GM12878 (cell line): ENCODE measurements at regions not wholly inside any gene's neighbourhood (a gene's known extent, or its start where the extent isn't known, plus 50 kb on each side); places are given as distances from the start of the nearest gene placed in this dataset.

Experiments
- ATAC-seq: fragments of 200-7000 bp; cut with Tn5 transposase; 3 replicates; pipeline ENCODE4 v1.9.1; 2020; ENCODE audit warnings: mild to moderate bottlenecking, moderate library complexity
- BruUV-seq: library from RNA; stranded (reverse); fragments of 400-500 nt; replicated peaks from 2 replicates; lab custom pipeline; 2021; lab: Mats Ljungman, UMichigan
- CTCF ChIA-PET: fragments of 300-600 bp; sonication (Branson Sonifier 250); formaldehyde crosslinking; extraction: SDS; loops from one replicate; lab custom pipeline; 2021; ENCODE audit warnings: inconsistent platforms; lab: Yijun Ruan, JAX
- POLR2A ChIA-PET: fragments of 350-600 bp; formaldehyde crosslinking; extraction: SDS; loops from one replicate; lab custom pipeline; 2021; ENCODE audit warnings: inconsistent platforms; lab: Charles Lee
- RAD21 ChIA-PET: fragments of 300-600 bp; sonication (Branson Sonifier 250); formaldehyde crosslinking; loops from one replicate; lab custom pipeline; 2023; ENCODE audit warnings: antibody characterized with exemption; ENCODE audit not compliant: unreplicated experiment; lab: Charles Lee
- SMC1A ChIA-PET: fragments of 300-600 bp; sonication (Branson Sonifier 250); formaldehyde crosslinking; loops from one replicate; lab custom pipeline; 2023; ENCODE audit not compliant: unreplicated experiment, uncharacterized antibody; lab: Charles Lee
- DNase-seq: peaks from one replicate; pipeline ENCODE4 v3.0.0-alpha.2; 2011; ENCODE audit warnings: low read depth, low spot score
- FAIRE-seq: peaks from 3 replicates; lab custom pipeline; 2011; peaks lifted over from hg19 to GRCh38; lab: Jason Lieb, UNC
- H2AFZ ChIP-seq: 2 replicates; pipeline ENCODE4 v1.6.0; 2011; ENCODE audit warnings: low read depth, low read length, control low read depth; ENCODE audit not compliant: control insufficient read depth
- H3K27ac ChIP-seq: 2 replicates; pipeline ENCODE4 v1.5.1; 2011; ENCODE audit warnings: control low read depth; ENCODE audit not compliant: control insufficient read depth, insufficient read depth
- H3K27me3 ChIP-seq, 2 experiments: replicated peaks in 1 of 2; 2 replicates each; pipeline versions ENCODE4 v1.6.0 to v1.6.1; 2011; ENCODE audit warnings: low read length in 1 of 2; ENCODE audit not compliant: control insufficient read depth in 2 of 2, insufficient read depth in 2 of 2
- H3K36me3 ChIP-seq, 2 experiments: 2 replicates each; pipeline ENCODE4 v1.5.1; 2011; ENCODE audit warnings: low read length in 1 of 2; ENCODE audit not compliant: control insufficient read depth in 2 of 2, insufficient read depth in 2 of 2
- H3K4me1 ChIP-seq: 2 replicates; pipeline ENCODE4 v1.6.1; 2011; ENCODE audit warnings: mild to moderate bottlenecking, low read length, moderate library complexity, mixed read lengths; ENCODE audit not compliant: control insufficient read depth, insufficient read depth
- H3K4me2 ChIP-seq: 2 replicates; pipeline ENCODE4 v1.6.0; 2011; ENCODE audit warnings: control low read depth; ENCODE audit not compliant: control insufficient read depth, insufficient read depth
- H3K4me3 ChIP-seq: fragments of 200-600 bp; sonication (generic); 2 replicates; pipeline ENCODE4 v1.5.1; 2016
- H3K79me2 ChIP-seq: 2 replicates; pipeline ENCODE4 v1.6.0; 2011; ENCODE audit warnings: low read length; ENCODE audit not compliant: control insufficient read depth, insufficient read depth
- H3K9ac ChIP-seq: 2 replicates; pipeline ENCODE4 v1.8.0; 2011; ENCODE audit warnings: low read length, control low read depth, mixed read lengths; ENCODE audit not compliant: control insufficient read depth, insufficient read depth
- H3K9me3 ChIP-seq: replicated peaks from 3 replicates; pipeline ENCODE4 v1.5.1; 2011; ENCODE audit warnings: mild to moderate bottlenecking, low read length; ENCODE audit not compliant: control insufficient read depth, insufficient read depth
- H4K20me1 ChIP-seq: 2 replicates; pipeline ENCODE4 v1.6.0; 2011; ENCODE audit not compliant: control insufficient read depth, insufficient read depth
- GABPA ChIP-seq: IDR thresholded peaks from 2 replicates; pipeline ENCODE4 v1.6.1; 2014; ENCODE audit warnings: antibody characterized with exemption, low read depth, mild to moderate bottlenecking, inconsistent platforms
- KDM1A ChIP-seq: fragments of 200-600 bp; sonication (generic); IDR thresholded peaks from 2 replicates; pipeline ENCODE4 v1.6.1; 2016; ENCODE audit warnings: borderline replicate concordance
- NRF1 ChIP-seq: conservative IDR thresholded peaks from 2 replicates; pipeline ENCODE4 v1.6.1; 2011; ENCODE audit warnings: mild to moderate bottlenecking, low read depth, low read length, improper control_type of control experiment
- RAD21 ChIP-seq: IDR thresholded peaks from 2 replicates; pipeline ENCODE4 v1.6.1; 2011; ENCODE audit warnings: mild to moderate bottlenecking, low read depth, low read length, moderate library complexity; ENCODE audit not compliant: insufficient read depth
- SMARCA5 ChIP-seq: fragments of 450-650 bp; IDR thresholded peaks from 2 replicates; pipeline ENCODE4 v1.6.1; 2017; ENCODE audit warnings: mild to moderate bottlenecking
- TARDBP ChIP-seq: IDR thresholded peaks from 2 replicates; pipeline ENCODE4 v1.6.1; 2016; ENCODE audit warnings: borderline replicate concordance
- ZSCAN29 ChIP-seq: fragments of 450-650 bp; IDR thresholded peaks from 2 replicates; pipeline ENCODE4 v1.6.1; 2017; ENCODE audit warnings: mild to moderate bottlenecking, moderate library complexity
- WGBS: methylation state at CpG from one replicate; pipeline ENCODE4 v1.1.6; 2016; ENCODE audit warnings: low lambda C conversion rate; ENCODE audit not compliant: insufficient replicate concordance, insufficient coverage; ENCODE audit errors: missing lambda C conversion rate; 5-methylcytosine and 5-hydroxymethylcytosine counted together
- in situ Hi-C: fragments of 300-500 bp; cut with MboI; formaldehyde crosslinking; loops from 9 replicates; pipeline ENCODE4 v1.14.3; 2018; ENCODE audit warnings: mixed read lengths
- intact Hi-C: fragments of 100-400 bp; cut with micrococcal nuclease; formaldehyde crosslinking; loops from one replicate; pipeline ENCODE4 v1.14.2; 2022; ENCODE audit not compliant: unreplicated experiment
- TF ChIP-seq, protein P1 (sequence below): fragments of 150-350 bp; IDR thresholded peaks from 2 replicates; pipeline ENCODE4 v1.6.1; 2014; ENCODE audit warnings: mild to moderate bottlenecking, low read depth, low read length
- TF ChIP-seq, protein P2 (sequence below): IDR thresholded peaks from 2 replicates; pipeline ENCODE4 v1.6.1; 2012; ENCODE audit warnings: low read depth, low read length, improper control_type of control experiment
- TF ChIP-seq, protein P3 (sequence below): fragments of 450-650 bp; IDR thresholded peaks from 2 replicates; pipeline ENCODE4 v1.6.1; 2018; ENCODE audit warnings: borderline replicate concordance, mild to moderate bottlenecking; ENCODE audit not compliant: partially characterized antibody

DNA sequence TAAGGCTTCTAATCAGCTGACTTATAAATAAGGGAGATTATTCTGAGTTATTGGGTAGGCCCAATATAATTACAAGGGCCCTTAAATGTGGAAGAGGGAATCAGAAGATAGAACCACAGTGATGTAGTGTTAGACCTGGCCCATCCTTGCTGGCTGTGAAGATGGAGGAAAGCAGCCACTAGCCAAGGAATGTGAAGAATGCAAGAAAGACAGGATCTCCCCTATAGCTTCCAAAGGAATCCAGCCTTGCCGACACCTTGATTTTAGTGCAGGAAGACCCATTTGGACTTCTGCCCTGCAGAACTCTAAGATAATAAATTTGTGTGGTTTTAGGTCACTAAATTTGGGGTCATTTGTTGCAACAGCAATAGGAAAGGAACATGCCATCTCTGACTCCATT lies 150.6 kb downstream of the SPATA18 start:
- in situ Hi-C loops: no loop called here
- DNase-seq: no peak

DNA sequence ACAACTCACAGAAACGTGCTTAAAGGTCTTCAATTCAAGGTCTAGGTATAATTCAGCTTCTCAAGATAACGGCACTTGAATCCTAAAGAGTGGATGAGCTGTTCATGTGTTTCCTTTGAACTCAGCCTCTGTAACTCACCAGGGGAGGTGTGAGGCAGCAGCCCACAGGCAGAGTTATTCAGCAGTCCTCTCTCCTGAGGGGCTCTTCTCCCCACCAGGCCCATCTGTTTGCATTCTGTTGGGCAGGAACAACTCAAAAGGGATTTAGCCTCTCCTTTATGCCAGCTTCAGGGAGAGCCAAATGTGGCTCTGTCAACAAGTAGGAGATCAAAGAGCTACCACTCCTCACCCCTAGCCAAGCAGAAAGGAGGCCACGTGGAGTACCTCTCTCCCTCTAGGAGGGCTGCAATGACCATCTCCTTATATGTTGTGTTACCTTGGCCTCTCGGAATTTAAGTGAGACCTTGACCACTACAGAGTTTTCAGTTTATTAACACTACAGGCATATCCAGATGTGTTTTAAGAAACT lies 151.2 kb downstream of the SPATA18 start:
- TF ChIP-seq, protein P1, sequence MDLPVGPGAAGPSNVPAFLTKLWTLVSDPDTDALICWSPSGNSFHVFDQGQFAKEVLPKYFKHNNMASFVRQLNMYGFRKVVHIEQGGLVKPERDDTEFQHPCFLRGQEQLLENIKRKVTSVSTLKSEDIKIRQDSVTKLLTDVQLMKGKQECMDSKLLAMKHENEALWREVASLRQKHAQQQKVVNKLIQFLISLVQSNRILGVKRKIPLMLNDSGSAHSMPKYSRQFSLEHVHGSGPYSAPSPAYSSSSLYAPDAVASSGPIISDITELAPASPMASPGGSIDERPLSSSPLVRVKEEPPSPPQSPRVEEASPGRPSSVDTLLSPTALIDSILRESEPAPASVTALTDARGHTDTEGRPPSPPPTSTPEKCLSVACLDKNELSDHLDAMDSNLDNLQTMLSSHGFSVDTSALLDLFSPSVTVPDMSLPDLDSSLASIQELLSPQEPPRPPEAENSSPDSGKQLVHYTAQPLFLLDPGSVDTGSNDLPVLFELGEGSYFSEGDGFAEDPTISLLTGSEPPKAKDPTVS: no peak
- TF ChIP-seq, protein P2, sequence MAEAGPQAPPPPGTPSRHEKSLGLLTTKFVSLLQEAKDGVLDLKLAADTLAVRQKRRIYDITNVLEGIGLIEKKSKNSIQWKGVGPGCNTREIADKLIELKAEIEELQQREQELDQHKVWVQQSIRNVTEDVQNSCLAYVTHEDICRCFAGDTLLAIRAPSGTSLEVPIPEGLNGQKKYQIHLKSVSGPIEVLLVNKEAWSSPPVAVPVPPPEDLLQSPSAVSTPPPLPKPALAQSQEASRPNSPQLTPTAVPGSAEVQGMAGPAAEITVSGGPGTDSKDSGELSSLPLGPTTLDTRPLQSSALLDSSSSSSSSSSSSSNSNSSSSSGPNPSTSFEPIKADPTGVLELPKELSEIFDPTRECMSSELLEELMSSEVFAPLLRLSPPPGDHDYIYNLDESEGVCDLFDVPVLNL: no peak
- TF ChIP-seq TARDBP (no peak), KDM1A (no peak), SMARCA5 (no peak), ZSCAN29 (no peak)
- TF ChIP-seq, protein P3, sequence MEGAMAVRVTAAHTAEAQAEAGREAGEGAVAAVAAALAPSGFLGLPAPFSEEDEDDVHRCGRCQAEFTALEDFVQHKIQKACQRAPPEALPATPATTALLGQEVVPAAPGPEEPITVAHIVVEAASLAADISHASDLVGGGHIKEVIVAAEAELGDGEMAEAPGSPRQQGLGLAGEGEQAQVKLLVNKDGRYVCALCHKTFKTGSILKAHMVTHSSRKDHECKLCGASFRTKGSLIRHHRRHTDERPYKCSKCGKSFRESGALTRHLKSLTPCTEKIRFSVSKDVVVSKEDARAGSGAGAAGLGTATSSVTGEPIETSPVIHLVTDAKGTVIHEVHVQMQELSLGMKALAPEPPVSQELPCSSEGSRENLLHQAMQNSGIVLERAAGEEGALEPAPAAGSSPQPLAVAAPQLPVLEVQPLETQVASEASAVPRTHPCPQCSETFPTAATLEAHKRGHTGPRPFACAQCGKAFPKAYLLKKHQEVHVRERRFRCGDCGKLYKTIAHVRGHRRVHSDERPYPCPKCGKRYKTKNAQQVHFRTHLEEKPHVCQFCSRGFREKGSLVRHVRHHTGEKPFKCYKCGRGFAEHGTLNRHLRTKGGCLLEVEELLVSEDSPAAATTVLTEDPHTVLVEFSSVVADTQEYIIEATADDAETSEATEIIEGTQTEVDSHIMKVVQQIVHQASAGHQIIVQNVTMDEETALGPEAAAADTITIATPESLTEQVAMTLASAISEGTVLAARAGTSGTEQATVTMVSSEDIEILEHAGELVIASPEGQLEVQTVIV: no peak
- no peaks in the 10 kb centered on the region for H3K9me3 ChIP-seq
- in situ Hi-C loops: no loop called here
- no peaks in the 10 kb centered on the region for H3K4me1 ChIP-seq
- no peak overlapping the region for H3K4me3 ChIP-seq
- no peaks in the 10 kb centered on the region for H4K20me1 ChIP-seq
- ATAC-seq (no peak), FAIRE-seq (no peak), DNase-seq (no peak)
- no peaks in the 10 kb centered on the region for H3K36me3 ChIP-seq
- BruUV-seq: no TSS peak
- H3K4me2 ChIP-seq: no peak overlapping the region
- H3K27ac ChIP-seq: no peak overlapping the region
- H3K27me3 ChIP-seq: no peaks in the 10 kb centered on the region
- no peak overlapping the region for H2AFZ ChIP-seq
- WGBS: 12% methylated on average over 4 of the region's 4 CpGs
- intact Hi-C loops: no loop called here
- RAD21 ChIA-PET: no interaction called here
- H3K79me2 ChIP-seq: no peaks in the 10 kb centered on the region
- CTCF ChIA-PET: no interaction called here
- POLR2A ChIA-PET: no interaction called here
- H3K9ac ChIP-seq: no peak overlapping the region
- SMC1A ChIA-PET: no interaction called here

More for the DNA sequence above, 150.6 kb downstream of the SPATA18 start:
- ChIA-PET RAD21 (no interaction called here), SMC1A (no interaction called here), CTCF (no interaction called here), POLR2A (no interaction called here)
- Histone ChIP-seq H3K9ac (no peak overlapping the region), H3K27ac (no peak overlapping the region), H3K4me1 (no peaks in the 10 kb centered on the region), H3K4me2 (no peak overlapping the region), H3K4me3 (no peak overlapping the region), H3K79me2 (no peaks in the 10 kb centered on the region), H3K27me3 (no peaks in the 10 kb centered on the region), H3K36me3 (no peaks in the 10 kb centered on the region), H3K9me3 (no peaks in the 10 kb centered on the region), H4K20me1 (no peaks in the 10 kb centered on the region), H2AFZ (no peak overlapping the region)
- no TSS peak for BruUV-seq
- intact Hi-C loops: no loop called here
- no peak for TF ChIP-seq GABPA
- TF ChIP-seq RAD21: no peak
- no peak for TF ChIP-seq NRF1
- 86% methylated on average over 1 of the region's 1 CpG for WGBS
- ATAC-seq: no peak
- no peak for FAIRE-seq
